NCI-H524 (cell line): ENCODE measurements at regions not wholly inside any gene's neighbourhood (a gene's known extent, or its start where the extent isn't known, plus 50 kb on each side); places are given as distances from the start of the nearest gene placed in this dataset.
A peak's percentile ranks its signal among the peaks of the same experiment; 100 is the strongest.

Source experiments
- DNase-seq, 2 experiments: peaks; one replicate each; lab custom pipeline; 2025; lab: John Stamatoyannopoulos, UW

GRCh38 chr4:111652986-111653385 lies 492.3 kb upstream of the FAM241A start:
- DNase-seq, result no peak

GRCh38 chr4:111662496-111662895 lies 482.8 kb upstream of the FAM241A start:
- no peak for DNase-seq

- DNase-seq, result no peak
Measured at GRCh38 chr4:111664308-111664945, 480.8 kb upstream of the FAM241A start.

- no peak for DNase-seq
Measured at GRCh38 chr4:111666826-111667360, 478.4 kb upstream of the FAM241A start.

GRCh38 chr4:111671756-111672155 lies 473.5 kb upstream of the FAM241A start:
- DNase-seq, result peak in 1 of 2 experiments; percentile 55

GRCh38 chr4:111675746-111676145 lies 469.5 kb upstream of the FAM241A start:
- DNase-seq, result no peak

GRCh38 chr4:111676533-111676932 lies 468.7 kb upstream of the FAM241A start:
- DNase-seq, result no peak

GRCh38 chr4:111678479-111678878 lies 466.8 kb upstream of the FAM241A start:
- no peak for DNase-seq

GRCh38 chr4:111678908-111679307 lies 466.3 kb upstream of the FAM241A start:
- peak in 1 of 2 experiments; percentile 13 for DNase-seq

GRCh38 chr4:111681270-111681669 lies 464.0 kb upstream of the FAM241A start:
- DNase-seq, result no peak

- no peak for DNase-seq
Measured at GRCh38 chr4:111681751-111682150, 463.5 kb upstream of the FAM241A start.

- DNase-seq, result no peak
Measured at GRCh38 chr4:111685205-111685604, 460.0 kb upstream of the FAM241A start.

- DNase-seq, result no peak
Measured at GRCh38 chr4:111689214-111689613, 456.0 kb upstream of the FAM241A start.

- DNase-seq, result no peak
Measured at GRCh38 chr4:111689731-111690130, 455.5 kb upstream of the FAM241A start.

- no peak for DNase-seq
Measured at GRCh38 chr4:111693758-111694157, 451.5 kb upstream of the FAM241A start.

GRCh38 chr4:111695677-111696076 lies 449.6 kb upstream of the FAM241A start:
- no peak for DNase-seq

GRCh38 chr4:111696505-111696904 lies 448.7 kb upstream of the FAM241A start:
- no peak for DNase-seq

GRCh38 chr4:111697176-111697942 lies 447.9 kb upstream of the FAM241A start:
- DNase-seq, result no peak

GRCh38 chr4:111698361-111698760 lies 446.9 kb upstream of the FAM241A start:
- no peak for DNase-seq

- no peak for DNase-seq
Measured at GRCh38 chr4:111699165-111699564, 446.1 kb upstream of the FAM241A start.

- no peak for DNase-seq
Measured at GRCh38 chr4:111701102-111701501, 444.2 kb upstream of the FAM241A start.

GRCh38 chr4:111707491-111707890 lies 437.8 kb upstream of the FAM241A start:
- no peak for DNase-seq

GRCh38 chr4:111712093-111712677 lies 433.1 kb upstream of the FAM241A start:
- no peak for DNase-seq
